Large intestine (tissue), 3 donors: ENCODE measurements at regions not wholly inside any gene's neighbourhood (a gene's known extent, or its start where the extent isn't known, plus 50 kb on each side); places are given as distances from the start of the nearest gene placed in this dataset.
"Not testable (repeated sequence)": the region's sequence is repeated elsewhere in the genome, so short reads cannot be mapped to it uniquely, and the experiment has no call there.

Experiments
- DNase-seq, 2 donors: peaks; one replicate each; pipeline versions ENCODE4 v3.0.0 to v3.0.0-alpha.2; 2013
- H3K27ac ChIP-seq: one replicate; pipeline ENCODE4 v1.5.1; 2013; ENCODE audit warnings: low read length
- H3K27me3 ChIP-seq: 2 replicates; pipeline ENCODE4 v1.6.1; 2013; ENCODE audit warnings: low read length; ENCODE audit not compliant: control insufficient read depth, insufficient read depth
- H3K36me3 ChIP-seq: 2 replicates; pipeline ENCODE4 v1.6.1; 2013; ENCODE audit warnings: low read length; ENCODE audit not compliant: control insufficient read depth, insufficient read depth
- H3K4me1 ChIP-seq: one replicate; pipeline ENCODE4 v1.6.1; 2013; ENCODE audit warnings: low read length; ENCODE audit not compliant: control insufficient read depth, insufficient read depth
- H3K4me3 ChIP-seq: one replicate; pipeline ENCODE4 v1.5.1; 2013; ENCODE audit warnings: low read length
- H3K9me3 ChIP-seq: one replicate; pipeline ENCODE4 v1.6.1; 2013; ENCODE audit warnings: mild to moderate bottlenecking, low read depth, low read length, moderate library complexity; ENCODE audit not compliant: control insufficient read depth
- WGBS: methylation state at CpG from one replicate; pipeline ENCODE4 v1.1.5; 2013; ENCODE audit warnings: low lambda C conversion rate; ENCODE audit not compliant: insufficient coverage; 5-methylcytosine and 5-hydroxymethylcytosine counted together

GRCh38 chr9:30201024-30201423 lies 2183.4 kb upstream of the ACO1 start:
- WGBS, result no CpG with 5 or more reads among the region's 3 CpGs
- H3K4me1 ChIP-seq, result no peaks in the 10 kb centered on the region
- no peak overlapping the region for H3K27ac ChIP-seq
- H3K4me3 ChIP-seq, result no peak overlapping the region
- no peaks in the 10 kb centered on the region for H3K27me3 ChIP-seq
- no peak for DNase-seq
- H3K36me3 ChIP-seq, result no peaks in the 10 kb centered on the region
- H3K9me3 ChIP-seq, result peaks cover 9% of the 10 kb centered on the region

DNA sequence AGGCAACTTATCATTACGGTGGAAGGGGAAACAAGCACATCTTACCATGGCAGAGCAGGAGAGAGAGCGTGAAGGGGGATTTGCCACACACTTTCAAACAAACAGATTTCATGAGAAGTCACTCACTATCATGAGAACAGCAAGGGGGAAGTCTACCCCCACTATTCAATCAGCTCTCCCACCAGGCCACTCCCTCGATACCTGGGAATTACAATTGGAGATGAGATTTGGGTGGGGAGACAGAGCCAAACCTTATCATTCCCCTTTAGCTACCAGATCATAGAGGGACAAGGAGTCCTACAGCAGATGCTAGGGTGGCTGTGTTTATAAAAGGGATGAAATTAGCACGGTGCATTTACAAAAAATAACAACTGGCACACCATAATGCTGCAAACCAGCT lies 2149.4 kb upstream of the ACO1 start:
- Histone ChIP-seq H3K4me3 (no peak overlapping the region), H3K36me3 (no peaks in the 10 kb centered on the region), H3K4me1 (no peaks in the 10 kb centered on the region), H3K27me3 (no peaks in the 10 kb centered on the region), H3K9me3 (no peaks in the 10 kb centered on the region), H3K27ac (no peak overlapping the region)
- WGBS, result 100% methylated on average over 1 of the region's 4 CpGs
- no peak for DNase-seq

DNA sequence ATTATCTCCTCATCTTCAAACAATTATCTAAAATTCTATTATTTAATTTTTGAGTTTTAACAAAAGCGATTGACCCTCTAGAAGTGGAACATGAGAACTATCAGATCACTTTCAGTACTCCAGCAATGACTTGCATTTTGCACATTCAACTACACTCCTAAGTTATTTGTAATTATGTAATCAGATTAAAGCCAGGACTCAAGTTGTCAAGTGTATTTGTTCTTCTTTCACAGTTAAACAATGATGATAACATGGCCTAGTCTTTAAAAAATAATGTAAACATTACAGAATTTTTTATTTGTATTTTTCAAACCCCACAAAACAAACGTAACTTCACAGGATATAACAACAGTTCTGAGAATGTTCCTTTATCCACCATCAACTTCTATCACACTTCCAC lies 2148.9 kb upstream of the ACO1 start:
- Histone ChIP-seq H3K27me3 (no peaks in the 10 kb centered on the region), H3K36me3 (no peaks in the 10 kb centered on the region), H3K4me3 (no peak overlapping the region), H3K27ac (no peak overlapping the region), H3K4me1 (no peaks in the 10 kb centered on the region), H3K9me3 (no peaks in the 10 kb centered on the region)
- no peak for DNase-seq
- 92% methylated on average over 2 of the region's 2 CpGs for WGBS

- H3K27ac ChIP-seq, result no peak overlapping the region
- no peak overlapping the region for H3K4me3 ChIP-seq
- DNase-seq, result no peak
- H3K4me1 ChIP-seq, result no peaks in the 10 kb centered on the region
- no peaks in the 10 kb centered on the region for H3K36me3 ChIP-seq
- 80% methylated on average over 1 of the region's 2 CpGs for WGBS
- H3K9me3 ChIP-seq, result no peaks in the 10 kb centered on the region
- H3K27me3 ChIP-seq, result no peaks in the 10 kb centered on the region
These were observed 2144.6 kb upstream of the ACO1 start for GRCh38 chr9:30239878-30240277.

GRCh38 chr9:30243467-30243866 lies 2141.0 kb upstream of the ACO1 start:
- DNase-seq, result no peak
- Histone ChIP-seq H3K9me3 (no peaks in the 10 kb centered on the region), H3K36me3 (no peaks in the 10 kb centered on the region)

GRCh38 chr9:30244877-30245276 lies 2139.6 kb upstream of the ACO1 start:
- no peaks in the 10 kb centered on the region for H3K9me3 ChIP-seq
- H3K27me3 ChIP-seq, result no peaks in the 10 kb centered on the region
- H3K36me3 ChIP-seq, result no peaks in the 10 kb centered on the region
- no peak for DNase-seq
- no peak overlapping the region for H3K27ac ChIP-seq
- no peaks in the 10 kb centered on the region for H3K4me1 ChIP-seq
- H3K4me3 ChIP-seq, result no peak overlapping the region

More at GRCh38 chr9:30243467-30243866, 2141.0 kb upstream of the ACO1 start:
- Histone ChIP-seq H3K4me1 (no peaks in the 10 kb centered on the region), H3K27ac (no peak overlapping the region), H3K4me3 (no peak overlapping the region), H3K27me3 (no peaks in the 10 kb centered on the region)

- Histone ChIP-seq H3K27ac (no peak overlapping the region), H3K36me3 (no peaks in the 10 kb centered on the region), H3K4me3 (no peak overlapping the region), H3K9me3 (no peaks in the 10 kb centered on the region), H3K27me3 (no peaks in the 10 kb centered on the region), H3K4me1 (no peaks in the 10 kb centered on the region)
- DNase-seq, result no peak
- no CpG with 5 or more reads among the region's 1 CpG for WGBS
These were observed 2133.6 kb upstream of the ACO1 start for GRCh38 chr9:30250872-30251271.

- no peaks in the 10 kb centered on the region for H3K36me3 ChIP-seq
- 90% methylated on average over 3 of the region's 4 CpGs for WGBS
- no peaks in the 10 kb centered on the region for H3K9me3 ChIP-seq
- no peak for DNase-seq
- H3K4me3 ChIP-seq, result no peak overlapping the region
- H3K27me3 ChIP-seq, result no peaks in the 10 kb centered on the region
- H3K27ac ChIP-seq, result no peak overlapping the region
- no peaks in the 10 kb centered on the region for H3K4me1 ChIP-seq
These were observed 2126.3 kb upstream of the ACO1 start for GRCh38 chr9:30258094-30258493.

- Histone ChIP-seq H3K4me3 (no peak overlapping the region), H3K36me3 (no peaks in the 10 kb centered on the region), H3K4me1 (no peaks in the 10 kb centered on the region), H3K27me3 (no peaks in the 10 kb centered on the region), H3K9me3 (no peaks in the 10 kb centered on the region), H3K27ac (no peak overlapping the region)
- WGBS, result no CpG with 5 or more reads among the region's 1 CpG
- no peak for DNase-seq
These were observed 2104.1 kb upstream of the ACO1 start for GRCh38 chr9:30280229-30280900.

DNA sequence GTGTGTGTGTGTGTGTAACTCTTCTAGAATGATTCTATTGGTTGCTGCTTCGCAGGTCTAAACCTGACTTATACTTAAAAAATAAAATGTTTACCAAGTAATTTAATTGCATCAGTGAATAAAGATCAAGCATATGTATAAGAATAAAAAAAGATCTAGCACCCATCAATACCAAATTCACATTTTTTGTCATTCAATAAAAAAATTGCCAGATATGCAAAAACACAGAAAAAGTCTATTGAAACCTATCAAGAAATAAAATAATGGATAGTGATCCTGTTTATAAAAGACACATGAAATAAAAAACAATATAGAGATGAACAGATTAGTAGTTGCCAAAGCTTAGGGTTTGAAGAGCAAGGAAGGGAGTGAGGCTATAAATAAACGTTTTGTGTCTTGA lies 2095.0 kb upstream of the ACO1 start:
- H3K27ac ChIP-seq, result no peak overlapping the region
- no peaks in the 10 kb centered on the region for H3K4me1 ChIP-seq
- H3K36me3 ChIP-seq, result no peaks in the 10 kb centered on the region
- no peaks in the 10 kb centered on the region for H3K27me3 ChIP-seq
- H3K4me3 ChIP-seq, result no peak overlapping the region
- DNase-seq, result no peak
- no CpG with 5 or more reads among the region's 2 CpGs for WGBS
- H3K9me3 ChIP-seq, result no peaks in the 10 kb centered on the region

GRCh38 chr9:30292026-30292425 lies 2092.4 kb upstream of the ACO1 start:
- H3K9me3 ChIP-seq, H3K4me1 ChIP-seq, H3K27me3 ChIP-seq, DNase-seq, H3K27ac ChIP-seq, H3K4me3 ChIP-seq, H3K36me3 ChIP-seq: not testable (repeated sequence)
